Spinal cord (tissue), 9 donors: ENCODE measurements at regions not wholly inside any gene's neighbourhood (a gene's known extent, or its start where the extent isn't known, plus 50 kb on each side); places are given as distances from the start of the nearest gene placed in this dataset.
"Not testable (repeated sequence)": the region's sequence is repeated elsewhere in the genome, so short reads cannot be mapped to it uniquely, and the experiment has no call there.

Experiments used
- DNase-seq, 6 donors: peaks; one replicate each; pipeline versions ENCODE4 v3.0.0 to v3.0.0-alpha.2; 2013 to 2015; ENCODE audit warnings: low spot score in 6 of 6, low read depth in 4 of 6
- H3K27ac ChIP-seq: one replicate; pipeline ENCODE4 v1.5.1; 2013; ENCODE audit warnings: low read depth, low read length, control low read depth
- H3K27me3 ChIP-seq: one replicate; pipeline ENCODE4 v1.6.1; 2013; ENCODE audit warnings: low read length; ENCODE audit not compliant: control insufficient read depth, insufficient read depth
- H3K36me3 ChIP-seq: one replicate; pipeline ENCODE4 v1.6.1; 2013; ENCODE audit warnings: low read length; ENCODE audit not compliant: control insufficient read depth, insufficient read depth
- H3K4me1 ChIP-seq: one replicate; pipeline ENCODE4 v1.6.1; 2013; ENCODE audit warnings: low read length; ENCODE audit not compliant: control insufficient read depth, insufficient read depth
- H3K4me3 ChIP-seq: one replicate; pipeline ENCODE4 v1.5.1; 2013; ENCODE audit warnings: low read depth, low read length, control low read depth
- H3K9me3 ChIP-seq: one replicate; pipeline ENCODE4 v1.6.1; 2013; ENCODE audit warnings: low read length; ENCODE audit not compliant: control insufficient read depth, insufficient read depth
- WGBS: methylation state at CpG from one replicate; pipeline ENCODE4 v1.1.5; 2013; ENCODE audit warnings: missing lambda C conversion rate; ENCODE audit not compliant: insufficient coverage; 5-methylcytosine and 5-hydroxymethylcytosine counted together
- donor health status: healthy.

GRCh38 chr6:68226460-68226859, 408.6 kb upstream of the ADGRB3 start:
- no peaks in the 10 kb centered on the region for H3K4me1 ChIP-seq
- H3K27me3 ChIP-seq, result no peaks in the 10 kb centered on the region
- H3K36me3 ChIP-seq, result no peaks in the 10 kb centered on the region
- H3K27ac ChIP-seq, result no peak overlapping the region
- no CpG with 5 or more reads among the region's 3 CpGs for WGBS
- H3K4me3 ChIP-seq, result no peak overlapping the region
- H3K9me3 ChIP-seq, result no peaks in the 10 kb centered on the region
- DNase-seq, result peak in 2 of 6 donors; percentile 29 to 32

- H3K27ac ChIP-seq, result no peak overlapping the region
These were observed 409.4 kb upstream of the ADGRB3 start for GRCh38 chr6:68225729-68226128.

GRCh38 chr6:68211242-68211795, 423.8 kb upstream of the ADGRB3 start:
- H3K36me3 ChIP-seq, result no peaks in the 10 kb centered on the region
- DNase-seq, result no peak
- peaks cover 6% of the 10 kb centered on the region for H3K9me3 ChIP-seq
- H3K4me1 ChIP-seq, result no peaks in the 10 kb centered on the region
- H3K4me3 ChIP-seq, result no peak overlapping the region
- no peaks in the 10 kb centered on the region for H3K27me3 ChIP-seq
- H3K27ac ChIP-seq, result no peak overlapping the region
- WGBS, result no CpG with 5 or more reads among the region's 2 CpGs

More at GRCh38 chr6:68225729-68226128, 409.4 kb upstream of the ADGRB3 start:
- Histone ChIP-seq H3K9me3 (no peaks in the 10 kb centered on the region), H3K4me1 (no peaks in the 10 kb centered on the region), H3K36me3 (no peaks in the 10 kb centered on the region), H3K4me3 (no peak overlapping the region), H3K27me3 (no peaks in the 10 kb centered on the region)
- DNase-seq, result no peak

- not testable (repeated sequence) for H3K27me3 ChIP-seq, H3K27ac ChIP-seq, H3K9me3 ChIP-seq, H3K36me3 ChIP-seq, H3K4me3 ChIP-seq, DNase-seq, H3K4me1 ChIP-seq
These were observed 427.5 kb upstream of the ADGRB3 start for GRCh38 chr6:68207612-68208011.

GRCh38 chr6:68200929-68201328, 434.2 kb upstream of the ADGRB3 start:
- no peak for DNase-seq
- Histone ChIP-seq H3K36me3 (no peaks in the 10 kb centered on the region), H3K4me1 (no peaks in the 10 kb centered on the region), H3K27me3 (no peaks in the 10 kb centered on the region), H3K27ac (no peak overlapping the region), H3K4me3 (no peak overlapping the region), H3K9me3 (peaks cover 2% of the 10 kb centered on the region)

GRCh38 chr6:68197356-68197755, 437.7 kb upstream of the ADGRB3 start:
- no peak for DNase-seq
- Histone ChIP-seq H3K4me3 (no peak overlapping the region), H3K4me1 (no peaks in the 10 kb centered on the region), H3K9me3 (peaks cover 2% of the 10 kb centered on the region), H3K36me3 (no peaks in the 10 kb centered on the region), H3K27me3 (no peaks in the 10 kb centered on the region), H3K27ac (no peak overlapping the region)
- no CpG with 5 or more reads among the region's 1 CpG for WGBS

GRCh38 chr6:68196645-68197044, 438.4 kb upstream of the ADGRB3 start:
- no CpG with 5 or more reads among the region's 3 CpGs for WGBS
- Histone ChIP-seq H3K27ac (no peak overlapping the region), H3K27me3 (no peaks in the 10 kb centered on the region), H3K36me3 (no peaks in the 10 kb centered on the region), H3K4me3 (no peak overlapping the region), H3K9me3 (peaks cover 2% of the 10 kb centered on the region), H3K4me1 (no peaks in the 10 kb centered on the region)
- DNase-seq, result no peak

- H3K4me3 ChIP-seq, DNase-seq, H3K27me3 ChIP-seq, H3K4me1 ChIP-seq, H3K36me3 ChIP-seq, H3K27ac ChIP-seq, H3K9me3 ChIP-seq: not testable (repeated sequence)
- WGBS, result no CpG with 5 or more reads among the region's 2 CpGs
These were observed 439.3 kb upstream of the ADGRB3 start for GRCh38 chr6:68195753-68196152.

- H3K4me1 ChIP-seq, result no peaks in the 10 kb centered on the region
- no peak for DNase-seq
- peaks cover 2% of the 10 kb centered on the region for H3K9me3 ChIP-seq
- H3K27ac ChIP-seq, result no peak overlapping the region
- 86% methylated on average over 5 of the region's 7 CpGs for WGBS
- no peak overlapping the region for H3K4me3 ChIP-seq
- H3K36me3 ChIP-seq, result no peaks in the 10 kb centered on the region
- no peaks in the 10 kb centered on the region for H3K27me3 ChIP-seq
These were observed 440.1 kb upstream of the ADGRB3 start for GRCh38 chr6:68194846-68195478.

- no CpG with 5 or more reads among the region's 1 CpG for WGBS
- DNase-seq, result no peak
- Histone ChIP-seq H3K27ac (no peak overlapping the region), H3K27me3 (no peaks in the 10 kb centered on the region), H3K36me3 (no peaks in the 10 kb centered on the region), H3K4me3 (no peak overlapping the region), H3K9me3 (no peaks in the 10 kb centered on the region), H3K4me1 (no peaks in the 10 kb centered on the region)
These were observed 442.1 kb upstream of the ADGRB3 start for GRCh38 chr6:68192988-68193387.
